PC-9 (cell line): ENCODE measurements at regions not wholly inside any gene's neighbourhood (a gene's known extent, or its start where the extent isn't known, plus 50 kb on each side); places are given as distances from the start of the nearest gene placed in this dataset.

ENCODE experiments used
- BruUV-seq: library from RNA; stranded (reverse); fragments of 400-500 nt; replicated peaks from 2 replicates; lab custom pipeline; 2021; lab: Mats Ljungman, UMichigan
- CTCF ChIA-PET: fragments of 300-600 bp; sonication (Branson Sonifier 250); formaldehyde crosslinking; loops from one replicate; lab custom pipeline; 2022; ENCODE audit warnings: antibody characterized with exemption; lab: Charles Lee
- POLR2A ChIA-PET: fragments of 300-600 bp; sonication (Branson Sonifier 250); formaldehyde crosslinking; loops from one replicate; lab custom pipeline; 2022; ENCODE audit warnings: antibody characterized with exemption; ENCODE audit not compliant: unreplicated experiment; lab: Charles Lee
- DNase-seq, 2 experiments: peaks; one replicate each; pipeline versions ENCODE4 v3.0.0 to v3.0.0-alpha.2; 2015 to 2022; ENCODE audit warnings: mixed read lengths in 1 of 2
- H2AFZ ChIP-seq: fragments of 200-600 bp; sonication (generic); 2 replicates; pipeline ENCODE4 v1.8.1; 2017; ENCODE audit warnings: antibody characterized with exemption
- H3F3A ChIP-seq: fragments of 200-600 bp; sonication (generic); 2 replicates; pipeline ENCODE4 v1.8.1; 2017; ENCODE audit warnings: antibody characterized with exemption, mild to moderate bottlenecking, low read depth; ENCODE audit not compliant: insufficient read depth
- H3K27ac ChIP-seq: fragments of 200-600 bp; sonication (generic); 2 replicates; pipeline ENCODE4 v1.6.1; 2016; ENCODE audit warnings: mixed run types
- H3K27me3 ChIP-seq: fragments of 200-600 bp; sonication (generic); 2 replicates; pipeline ENCODE4 v1.6.1; 2016; ENCODE audit warnings: low read depth, mixed run types; ENCODE audit not compliant: insufficient read depth
- H3K36me3 ChIP-seq: fragments of 200-600 bp; sonication (generic); 2 replicates; pipeline ENCODE4 v1.6.1; 2016; ENCODE audit warnings: low read depth, mixed run types
- H3K4me1 ChIP-seq: fragments of 200-600 bp; sonication (generic); replicated peaks from 2 replicates; pipeline ENCODE4 v1.6.1; 2016; ENCODE audit warnings: mixed run types; ENCODE audit not compliant: insufficient read depth
- H3K4me2 ChIP-seq: fragments of 200-600 bp; sonication (generic); 2 replicates; pipeline ENCODE4 v1.6.1; 2017; ENCODE audit warnings: mixed run types
- H3K4me3 ChIP-seq: fragments of 200-600 bp; sonication (generic); 2 replicates; pipeline ENCODE4 v1.6.1; 2016; ENCODE audit warnings: mixed run types
- H3K79me2 ChIP-seq: fragments of 200-600 bp; sonication (generic); 2 replicates; pipeline ENCODE4 v1.6.1; 2017; ENCODE audit warnings: low read depth, mixed run types
- H3K9me2 ChIP-seq: fragments of 200-600 bp; sonication (generic); 2 replicates; pipeline ENCODE4 v1.8.1; 2017; ENCODE audit warnings: mild to moderate bottlenecking; ENCODE audit not compliant: insufficient read depth
- H3K9me3 ChIP-seq: fragments of 200-600 bp; sonication (generic); 2 replicates; pipeline ENCODE4 v1.8.1; 2016; ENCODE audit warnings: low read depth; ENCODE audit not compliant: insufficient read depth
- H4K20me1 ChIP-seq: fragments of 200-600 bp; sonication (generic); 2 replicates; pipeline ENCODE4 v1.8.1; 2017; ENCODE audit not compliant: insufficient read depth
- EZH2 ChIP-seq: fragments of 200-600 bp; sonication (generic); IDR thresholded peaks from 2 replicates; pipeline ENCODE4 v1.8.0; 2017; ENCODE audit warnings: antibody characterized with exemption, low read depth
- intact Hi-C: fragments of 100-400 bp; cut with micrococcal nuclease; formaldehyde crosslinking; loops from one replicate; pipeline ENCODE4 v1.10.0; 2022; ENCODE audit not compliant: unreplicated experiment
- TF ChIP-seq, protein P1 (sequence below): fragments of 200-600 bp; sonication (generic); conservative IDR thresholded peaks from 2 replicates; pipeline ENCODE4 v1.6.1; 2017; ENCODE audit warnings: mixed run types, antibody characterized with exemption, mild to moderate bottlenecking, moderate library complexity

DNA sequence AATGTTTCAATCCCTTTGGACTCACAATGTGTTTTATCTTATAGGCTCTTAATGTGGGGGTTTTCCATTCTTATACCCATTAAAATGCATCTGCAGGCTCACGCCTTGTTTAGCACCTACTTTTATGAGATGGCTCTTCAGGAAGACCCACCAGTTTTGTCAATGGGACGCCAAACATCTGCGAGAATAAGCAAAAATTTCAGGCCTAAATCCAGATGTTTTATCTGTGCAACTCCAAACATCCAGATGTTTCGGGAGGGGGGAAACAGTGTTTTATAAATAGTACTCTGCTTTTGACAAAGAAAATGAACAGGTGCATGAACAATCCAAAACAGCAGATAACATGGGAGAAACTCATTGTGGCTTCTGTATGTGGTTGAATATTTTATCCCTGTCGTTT, 342.8 kb downstream of the DHX15 start:
- CTCF ChIA-PET: no interaction called here
- BruUV-seq: no TSS peak
- no peaks in the 10 kb centered on the region for H3K79me2 ChIP-seq
- H3K27me3 ChIP-seq: 0 out of 2 replicates have a peak, but pooled peaks cover 2% of the 10 kb centered on the region
- H3K4me1 ChIP-seq: no peaks in the 10 kb centered on the region
- H3K27ac ChIP-seq: no peak overlapping the region
- no peak overlapping the region for H2AFZ ChIP-seq
- H3K36me3 ChIP-seq: no peaks in the 10 kb centered on the region
- intact Hi-C loops: no loop called here
- H3K4me2 ChIP-seq: no peak overlapping the region
- no peaks in the 10 kb centered on the region for H4K20me1 ChIP-seq
- no peak overlapping the region for H3K4me3 ChIP-seq
- no peaks in the 10 kb centered on the region for H3F3A ChIP-seq
- no peak for TF ChIP-seq EZH2
- TF ChIP-seq, protein P1, sequence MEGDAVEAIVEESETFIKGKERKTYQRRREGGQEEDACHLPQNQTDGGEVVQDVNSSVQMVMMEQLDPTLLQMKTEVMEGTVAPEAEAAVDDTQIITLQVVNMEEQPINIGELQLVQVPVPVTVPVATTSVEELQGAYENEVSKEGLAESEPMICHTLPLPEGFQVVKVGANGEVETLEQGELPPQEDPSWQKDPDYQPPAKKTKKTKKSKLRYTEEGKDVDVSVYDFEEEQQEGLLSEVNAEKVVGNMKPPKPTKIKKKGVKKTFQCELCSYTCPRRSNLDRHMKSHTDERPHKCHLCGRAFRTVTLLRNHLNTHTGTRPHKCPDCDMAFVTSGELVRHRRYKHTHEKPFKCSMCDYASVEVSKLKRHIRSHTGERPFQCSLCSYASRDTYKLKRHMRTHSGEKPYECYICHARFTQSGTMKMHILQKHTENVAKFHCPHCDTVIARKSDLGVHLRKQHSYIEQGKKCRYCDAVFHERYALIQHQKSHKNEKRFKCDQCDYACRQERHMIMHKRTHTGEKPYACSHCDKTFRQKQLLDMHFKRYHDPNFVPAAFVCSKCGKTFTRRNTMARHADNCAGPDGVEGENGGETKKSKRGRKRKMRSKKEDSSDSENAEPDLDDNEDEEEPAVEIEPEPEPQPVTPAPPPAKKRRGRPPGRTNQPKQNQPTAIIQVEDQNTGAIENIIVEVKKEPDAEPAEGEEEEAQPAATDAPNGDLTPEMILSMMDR: no peak
- POLR2A ChIA-PET: no interaction called here
- H3K9me3 ChIP-seq: no peaks in the 10 kb centered on the region
- no peaks in the 10 kb centered on the region for H3K9me2 ChIP-seq
- no peak for DNase-seq

DNA sequence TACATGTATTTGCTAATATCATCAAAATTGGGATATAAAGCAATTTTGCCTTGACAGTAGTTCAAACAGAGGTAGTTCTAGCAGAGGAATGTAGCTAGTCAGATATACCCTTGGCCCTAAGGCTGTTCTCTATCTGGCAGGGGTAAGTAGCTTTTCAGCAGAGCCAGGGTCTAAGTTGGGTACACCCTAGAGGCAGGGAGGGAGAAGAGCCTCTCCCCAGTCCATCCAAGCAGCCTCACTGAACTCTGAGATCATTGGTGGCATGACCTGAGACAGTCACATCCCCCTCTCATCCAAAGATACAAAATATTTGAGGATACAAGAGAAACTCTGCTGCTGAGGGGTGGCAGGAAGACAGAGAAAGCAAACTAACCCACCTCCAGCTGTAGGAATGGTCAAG, 343.7 kb downstream of the DHX15 start:
- no peak overlapping the region for H3K27ac ChIP-seq
- H3K79me2 ChIP-seq: no peaks in the 10 kb centered on the region
- no peak for DNase-seq
- no peaks in the 10 kb centered on the region for H4K20me1 ChIP-seq
- ChIA-PET CTCF (no interaction called here), POLR2A (no interaction called here)
- no peak overlapping the region for H2AFZ ChIP-seq
- no TSS peak for BruUV-seq
- no peaks in the 10 kb centered on the region for H3K36me3 ChIP-seq
- no peak overlapping the region for H3K4me3 ChIP-seq
- H3K4me2 ChIP-seq: no peak overlapping the region
- intact Hi-C loops: no loop called here
- no peaks in the 10 kb centered on the region for H3K9me3 ChIP-seq
- no peaks in the 10 kb centered on the region for H3F3A ChIP-seq
- TF ChIP-seq EZH2: no peak
- TF ChIP-seq, protein P1: no peak
- no peaks in the 10 kb centered on the region for H3K4me1 ChIP-seq
- 0 out of 2 replicates have a peak, but pooled peaks cover 2% of the 10 kb centered on the region for H3K27me3 ChIP-seq
- H3K9me2 ChIP-seq: no peaks in the 10 kb centered on the region

DNA sequence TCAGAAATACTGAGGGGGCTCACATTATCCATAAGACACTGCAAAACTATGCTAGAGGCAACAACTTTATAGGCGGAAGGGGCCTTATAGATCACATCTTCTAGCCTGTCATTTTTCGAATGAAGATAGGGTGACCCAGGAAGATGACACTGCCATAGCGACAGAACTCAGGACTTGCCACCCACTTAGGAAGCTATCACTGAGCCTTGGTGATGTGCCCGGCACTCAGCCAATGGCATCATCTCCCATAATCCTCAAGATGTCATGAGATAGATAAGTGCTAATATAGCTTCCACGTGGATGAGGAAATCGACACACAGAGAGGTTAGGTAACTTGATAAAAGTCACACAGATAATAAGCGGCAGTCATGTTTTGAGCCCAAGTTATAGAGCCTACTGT, 346.6 kb downstream of the DHX15 start:
- TF ChIP-seq, protein P1: no peak
- no peak for TF ChIP-seq EZH2
- H3K4me2 ChIP-seq: no peak overlapping the region

More for the DNA sequence above, 346.6 kb downstream of the DHX15 start:
- Histone ChIP-seq H3K9me3 (no peaks in the 10 kb centered on the region), H3K27ac (no peak overlapping the region), H4K20me1 (no peaks in the 10 kb centered on the region), H3K4me3 (no peak overlapping the region), H3K9me2 (no peaks in the 10 kb centered on the region), H3K36me3 (no peaks in the 10 kb centered on the region), H3K79me2 (no peaks in the 10 kb centered on the region), H3K27me3 (0 out of 2 replicates have a peak, but pooled peaks cover 2% of the 10 kb centered on the region), H3F3A (no peaks in the 10 kb centered on the region), H2AFZ (no peak overlapping the region), H3K4me1 (no peaks in the 10 kb centered on the region)
- intact Hi-C loops: no loop called here
- ChIA-PET CTCF (no interaction called here), POLR2A (no interaction called here)
- no TSS peak for BruUV-seq
- DNase-seq: no peak
